CD4-positive, alpha-beta T cell treated with Interferon alpha-2 for 1 hour (primary cell): ENCODE measurements at regions not wholly inside any gene's neighbourhood (a gene's known extent, or its start where the extent isn't known, plus 50 kb on each side); places are given as distances from the start of the nearest gene placed in this dataset.
"Not testable (repeated sequence)": the region's sequence is repeated elsewhere in the genome, so short reads cannot be mapped to it uniquely, and the experiment has no call there.

Experiments
- DNase-seq, 2 donors: peaks; one replicate each; pipeline ENCODE4 v3.0.0-alpha.2; 2020 to 2022

GRCh38 chr4:100900945-100901344 lies 383.1 kb upstream of the EMCN start:
- DNase-seq: not testable (repeated sequence)

- no peak for DNase-seq
These were observed 382.3 kb upstream of the EMCN start for GRCh38 chr4:100900134-100900533.

GRCh38 chr4:100898844-100899243 lies 381.0 kb upstream of the EMCN start:
- no peak for DNase-seq

GRCh38 chr4:100895556-100896197 lies 377.9 kb upstream of the EMCN start:
- peak in 1 of 2 donors; percentile 64 for DNase-seq

GRCh38 chr4:100894339-100894870 lies 376.6 kb upstream of the EMCN start:
- DNase-seq: no peak

GRCh38 chr4:100891808-100892207 lies 374.0 kb upstream of the EMCN start:
- no peak for DNase-seq

- DNase-seq: no peak
These were observed 372.1 kb upstream of the EMCN start for GRCh38 chr4:100889898-100890297.

- no peak for DNase-seq
These were observed 371.6 kb upstream of the EMCN start for GRCh38 chr4:100889401-100889800.

- DNase-seq: no peak
These were observed 364.8 kb upstream of the EMCN start for GRCh38 chr4:100882661-100883060.

- DNase-seq: no peak
These were observed 363.5 kb upstream of the EMCN start for GRCh38 chr4:100881283-100881682.

GRCh38 chr4:100880011-100880410 lies 362.2 kb upstream of the EMCN start:
- DNase-seq: no peak

GRCh38 chr4:100879471-100879870 lies 361.6 kb upstream of the EMCN start:
- no peak for DNase-seq

GRCh38 chr4:100876546-100876945 lies 358.7 kb upstream of the EMCN start:
- no peak for DNase-seq

- DNase-seq: no peak
These were observed 357.7 kb upstream of the EMCN start for GRCh38 chr4:100875296-100876068.

GRCh38 chr4:100872811-100873210 lies 355.0 kb upstream of the EMCN start:
- no peak for DNase-seq

GRCh38 chr4:100870940-100871772 lies 353.3 kb upstream of the EMCN start:
- no peak for DNase-seq

GRCh38 chr4:100869276-100869675 lies 351.5 kb upstream of the EMCN start:
- no peak for DNase-seq

- DNase-seq: not testable (repeated sequence)
These were observed 350.5 kb upstream of the EMCN start for GRCh38 chr4:100868281-100868680.

- DNase-seq: no peak
These were observed 334.5 kb upstream of the EMCN start for GRCh38 chr4:100852326-100852725.

GRCh38 chr4:100849319-100849718 lies 331.5 kb upstream of the EMCN start:
- DNase-seq: no peak

- DNase-seq: peak in 1 of 2 donors; percentile 24
These were observed 331.0 kb upstream of the EMCN start for GRCh38 chr4:100848841-100849240.

- no peak for DNase-seq
These were observed 326.1 kb upstream of the EMCN start for GRCh38 chr4:100843910-100844309.

- DNase-seq: no peak
These were observed 325.0 kb upstream of the EMCN start for GRCh38 chr4:100842856-100843255.
